SU-DHL-6 (cell line): ENCODE measurements at regions not wholly inside any gene's neighbourhood (a gene's known extent, or its start where the extent isn't known, plus 50 kb on each side); places are given as distances from the start of the nearest gene placed in this dataset.

Source experiments
- CTCF ChIP-seq: fragments of 200-600 bp; sonication (generic); IDR thresholded peaks from one replicate; pipeline ENCODE4 v1.5.1; 2017; ENCODE audit warnings: antibody characterized with exemption, mild to moderate bottlenecking, low read length, moderate library complexity; ENCODE audit not compliant: insufficient read depth, poor library complexity, severe bottlenecking
- EZH2phosphoT487 ChIP-seq: fragments of 200-600 bp; sonication (generic), shearing (Covaris generic); conservative IDR thresholded peaks from 2 replicates; pipeline ENCODE4 v1.6.1; 2018; ENCODE audit warnings: mild to moderate bottlenecking, antibody characterized with exemption, low read length, moderate library complexity, mixed read lengths

- TF ChIP-seq CTCF (no peak), EZH2phosphoT487 (no peak)
These were observed 621.2 kb upstream of the SLC35B3 start for GRCh38 chr6:9056556-9056955.
